ENCODE measurements at regions not wholly inside any gene's neighbourhood (a gene's known extent, or its start where the extent isn't known, plus 50 kb on each side); places are given as distances from the start of the nearest gene placed in this dataset.
A peak's percentile ranks its signal among the peaks of the same experiment; 100 is the strongest.
"Not testable (repeated sequence)": the region's sequence is repeated elsewhere in the genome, so short reads cannot be mapped to it uniquely, and the experiment has no call there.

- DNase-seq: peak; percentile 69
Observed at GRCh38 chr2:238521870-238522269, 95.1 kb downstream of the ASB1 start.

DNA sequence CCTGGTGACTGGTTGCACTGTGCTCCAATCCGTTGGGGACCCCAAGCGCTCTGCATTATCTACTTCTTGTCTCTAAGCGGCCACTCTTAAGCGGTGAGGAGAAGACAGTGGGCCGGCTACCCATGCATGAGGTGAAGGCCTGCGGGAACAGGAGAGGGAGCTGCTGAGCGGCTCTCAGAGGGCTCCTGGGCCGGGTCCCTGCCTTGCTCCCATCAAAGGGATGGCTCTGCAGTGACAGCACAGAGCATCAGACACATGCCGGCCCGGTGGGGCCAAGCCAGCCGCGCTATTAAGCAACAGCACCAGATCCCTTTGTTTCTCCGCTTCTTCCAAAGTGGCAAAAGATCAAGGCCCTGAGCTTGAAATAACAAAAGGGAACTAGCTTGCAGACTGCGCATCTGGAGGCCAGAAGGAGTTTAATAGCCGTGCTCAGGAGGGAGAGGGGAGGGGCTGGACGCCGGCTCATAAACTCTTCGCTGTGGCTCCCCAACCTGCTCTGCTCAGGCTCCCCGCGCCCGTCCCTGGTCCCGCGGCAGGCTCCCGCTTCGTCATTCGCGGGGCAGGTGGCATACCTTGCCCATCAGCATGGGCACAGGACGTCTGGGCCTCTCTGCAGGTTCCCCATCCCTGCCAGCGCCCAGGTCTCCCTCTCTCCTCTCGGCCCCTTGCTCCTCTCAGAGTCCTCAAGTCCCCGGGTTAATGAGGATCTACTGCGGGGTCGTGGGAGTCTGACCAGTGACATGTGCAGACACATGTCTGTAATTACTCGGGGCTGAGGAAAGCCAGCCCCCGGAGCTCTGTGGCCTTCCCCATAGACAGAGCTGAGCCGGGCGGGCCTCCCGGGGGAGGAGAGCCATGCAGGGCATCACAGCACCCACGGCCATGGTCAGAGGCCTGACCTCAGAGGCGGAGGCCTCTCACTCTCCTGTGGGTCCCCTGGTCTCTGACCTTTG is 96.7 kb downstream of the ASB1 start:
- peak; percentile 45 for DNase-seq

DNA sequence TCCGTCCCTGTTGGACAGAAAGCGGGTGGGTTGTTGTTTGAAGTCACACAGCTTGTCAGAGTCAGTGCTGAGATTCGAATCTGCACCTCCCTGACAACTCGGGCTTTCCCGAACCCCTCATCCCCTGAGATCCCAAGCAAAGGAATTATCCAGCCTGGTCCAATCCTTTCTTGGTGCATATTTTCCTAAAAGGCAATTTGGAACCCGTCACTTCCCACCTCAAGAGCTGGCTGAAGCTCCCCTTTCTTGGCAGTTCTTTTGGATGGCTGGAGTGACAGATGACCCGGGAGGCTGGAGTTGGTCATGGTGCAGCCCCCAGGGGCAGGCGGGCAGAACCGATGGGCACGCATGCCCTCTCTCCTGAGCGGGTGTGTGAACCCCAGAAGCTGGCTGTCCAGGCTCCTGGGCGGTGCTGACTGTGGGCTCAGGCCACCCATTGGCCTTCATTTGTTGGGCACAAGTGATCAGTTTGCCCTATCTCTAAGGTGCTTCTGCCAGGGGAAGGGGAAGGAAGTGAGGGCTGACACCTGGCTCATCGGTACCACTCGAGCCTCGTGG is 97.8 kb downstream of the ASB1 start:
- DNase-seq: no peak

DNA sequence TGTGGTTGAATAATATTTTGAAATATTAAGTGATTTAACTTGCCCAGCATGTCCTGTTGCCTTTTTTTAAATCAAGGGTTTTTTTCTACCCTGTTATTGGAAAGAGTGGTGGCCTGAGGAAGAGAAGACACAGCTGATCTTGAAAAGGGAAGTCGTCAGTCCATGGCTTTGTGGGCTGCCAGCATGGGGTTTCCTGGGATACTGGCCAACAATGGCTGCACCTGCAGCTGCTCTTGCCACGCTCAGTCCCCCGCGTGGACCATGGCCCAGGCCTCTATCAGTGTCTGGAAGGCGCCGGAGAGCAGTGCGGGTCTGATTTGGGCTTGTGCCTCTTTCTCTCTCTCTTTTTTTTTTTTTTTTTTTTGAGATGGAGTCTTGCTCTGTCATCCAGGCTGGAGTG is 99.3 kb downstream of the ASB1 start:
- no peak for DNase-seq

- no peak for DNase-seq
Observed at GRCh38 chr2:238527565-238527964, 100.8 kb downstream of the ASB1 start.

GRCh38 chr2:238528953-238529781 is 102.4 kb downstream of the ASB1 start:
- no peak for DNase-seq

- DNase-seq: not testable (repeated sequence)
Observed at GRCh38 chr2:238531017-238531645, 104.4 kb downstream of the ASB1 start.

DNA sequence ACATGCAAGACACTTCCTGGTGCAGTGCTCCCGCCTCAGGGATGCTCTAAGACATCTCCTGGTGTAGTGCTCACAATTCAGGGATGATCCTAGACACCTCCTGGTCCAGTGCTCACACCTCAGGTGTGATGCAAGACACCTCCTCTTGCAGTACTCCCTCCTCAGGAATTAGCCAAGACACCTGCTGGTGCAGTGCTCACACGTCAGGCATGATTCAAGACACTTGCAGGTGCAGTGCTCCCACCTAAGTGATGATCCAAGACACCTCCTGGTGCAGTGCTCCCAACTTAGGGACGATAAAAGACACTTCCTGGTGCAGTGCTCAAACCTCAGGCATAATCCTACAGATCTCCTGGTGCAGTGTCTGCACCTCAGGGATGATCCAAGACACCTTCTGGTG is 117.0 kb downstream of the ASB1 start:
- DNase-seq: not testable (repeated sequence)

- no peak for DNase-seq
Observed at GRCh38 chr2:238548902-238549462, 122.3 kb downstream of the ASB1 start.

DNA sequence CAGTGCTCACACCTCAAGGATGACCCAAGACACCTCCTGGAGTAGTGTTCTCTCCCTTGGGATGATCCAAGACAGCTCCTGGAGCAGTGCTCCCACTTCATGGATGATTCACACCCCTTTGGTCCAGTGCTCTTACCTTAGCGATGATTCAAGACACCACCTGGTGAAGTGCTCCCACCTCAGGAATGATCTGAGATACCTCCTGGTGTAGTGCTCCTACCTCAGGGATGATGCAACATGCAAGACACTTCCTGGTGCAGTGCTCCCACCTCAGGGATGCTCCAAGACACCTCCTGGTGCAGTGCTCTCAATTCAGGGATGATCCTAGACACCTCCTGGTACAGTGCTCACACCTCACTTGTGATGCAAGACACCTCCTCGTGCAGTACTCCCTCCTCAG is 123.1 kb downstream of the ASB1 start:
- DNase-seq: no peak

- DNase-seq: no peak
Observed at GRCh38 chr2:238551091-238551490, 124.4 kb downstream of the ASB1 start.

DNA sequence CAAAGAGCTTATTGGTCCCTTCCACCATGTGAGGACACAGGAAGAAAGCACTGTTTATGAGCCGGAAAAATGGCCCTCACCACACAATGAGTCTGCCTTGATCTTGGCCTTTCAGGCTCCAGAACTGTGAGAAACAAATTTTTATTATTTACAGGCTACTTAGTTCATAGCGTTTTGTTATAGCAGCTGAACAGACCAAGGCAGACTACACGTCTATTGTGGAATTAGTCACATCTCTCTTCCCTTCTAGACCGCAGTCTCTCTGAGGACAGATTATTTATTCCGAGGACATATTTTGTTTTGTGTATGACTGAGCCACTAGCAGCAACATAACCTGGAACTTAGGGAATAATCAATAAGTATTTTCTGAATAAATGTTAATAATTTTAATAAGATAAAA is 125.5 kb downstream of the ASB1 start:
- DNase-seq: no peak

DNA sequence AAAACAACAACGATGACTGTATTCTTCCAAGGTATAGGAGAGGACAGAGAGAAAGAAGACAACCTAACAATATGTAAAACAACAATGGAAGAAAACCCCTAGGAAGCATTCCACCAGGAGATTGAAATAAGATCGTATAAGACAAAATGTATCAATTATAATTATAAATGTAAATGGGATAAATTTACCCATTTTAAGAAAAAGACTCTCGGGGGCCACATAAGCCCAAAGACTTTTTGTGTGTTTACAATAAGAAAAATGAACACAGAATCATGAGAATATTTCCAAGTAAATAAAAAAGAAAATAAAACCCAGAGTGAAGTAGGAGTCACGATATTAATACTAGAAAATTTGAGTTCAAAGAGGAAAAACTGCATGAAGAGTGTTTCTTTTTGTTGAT is 126.4 kb downstream of the ASB1 start:
- no peak for DNase-seq

DNA sequence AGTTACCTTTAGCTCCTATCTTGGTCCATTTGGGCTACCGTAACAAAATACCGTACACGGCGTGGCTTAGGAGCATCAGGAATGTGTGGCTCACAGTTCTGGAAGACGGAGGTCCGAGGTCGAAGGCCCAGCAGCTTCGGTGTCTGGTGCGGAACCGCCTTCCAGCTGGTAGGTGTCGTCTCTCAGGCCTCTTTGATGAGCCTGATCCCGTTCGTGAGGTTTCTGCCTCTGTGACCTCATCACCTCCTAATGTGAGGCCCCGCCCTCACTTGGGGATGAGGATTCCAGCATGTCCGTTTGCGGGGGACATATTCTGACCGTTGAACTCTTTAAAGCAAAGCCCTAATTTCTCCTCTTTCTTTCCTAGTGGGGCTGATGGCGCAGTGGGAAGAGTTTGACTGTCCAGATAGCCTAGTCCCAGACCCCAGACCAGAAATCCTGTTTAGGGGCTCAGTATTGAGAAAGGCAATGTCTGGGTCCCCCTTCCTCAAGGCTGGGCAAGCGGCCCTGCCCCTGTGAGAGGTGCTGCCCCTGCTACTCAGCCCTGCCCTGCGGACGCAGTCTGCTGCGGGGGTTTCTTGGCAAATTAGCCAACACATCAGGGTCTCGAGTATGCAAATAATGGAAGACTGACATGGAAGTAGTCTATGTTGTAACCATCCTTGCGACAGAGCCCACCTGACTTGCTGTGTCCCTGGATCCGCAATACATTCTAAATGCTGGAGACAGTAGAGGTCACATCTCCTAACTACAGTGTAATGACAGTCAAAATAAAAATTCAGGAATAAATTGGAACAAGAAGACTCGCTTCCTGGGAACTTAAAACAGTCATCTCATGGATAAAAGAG is 128.0 kb downstream of the ASB1 start:
- no peak for DNase-seq

DNA sequence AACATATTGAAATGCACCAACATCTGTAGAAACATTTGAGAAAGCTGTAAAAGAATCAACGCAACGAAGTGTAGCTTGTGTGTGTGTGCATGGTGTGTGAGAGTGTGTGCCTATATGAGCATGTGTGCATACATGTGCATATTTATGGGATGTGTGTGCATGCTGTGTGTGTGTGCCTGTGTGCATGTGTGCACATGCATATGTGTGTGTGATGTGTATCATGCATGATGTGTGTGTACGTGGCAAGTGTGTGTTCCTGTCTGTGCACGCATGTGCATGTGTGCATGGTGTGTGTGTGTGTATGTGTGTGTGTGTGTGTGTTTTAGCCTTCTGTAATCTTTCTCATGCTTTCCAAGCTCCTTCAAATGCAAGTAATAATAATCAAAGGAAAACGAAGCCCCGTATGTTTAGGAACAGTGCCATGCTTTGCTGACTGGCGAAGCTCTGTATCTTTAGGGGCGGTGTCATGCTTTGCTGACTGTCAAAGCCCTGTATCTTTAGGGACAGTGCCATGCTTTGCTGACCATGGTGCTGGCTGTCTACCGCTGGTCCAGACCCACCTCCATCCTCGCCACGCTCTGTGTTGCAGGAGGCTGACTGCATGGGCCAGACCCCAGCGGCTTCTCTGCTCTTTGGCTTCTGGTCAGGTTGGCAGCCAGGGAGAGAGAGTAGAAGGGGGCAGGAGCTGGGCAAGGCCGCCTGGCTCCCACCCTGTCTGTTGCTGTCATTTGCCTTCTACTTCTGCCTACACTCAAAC is 129.2 kb downstream of the ASB1 start:
- no peak for DNase-seq

DNA sequence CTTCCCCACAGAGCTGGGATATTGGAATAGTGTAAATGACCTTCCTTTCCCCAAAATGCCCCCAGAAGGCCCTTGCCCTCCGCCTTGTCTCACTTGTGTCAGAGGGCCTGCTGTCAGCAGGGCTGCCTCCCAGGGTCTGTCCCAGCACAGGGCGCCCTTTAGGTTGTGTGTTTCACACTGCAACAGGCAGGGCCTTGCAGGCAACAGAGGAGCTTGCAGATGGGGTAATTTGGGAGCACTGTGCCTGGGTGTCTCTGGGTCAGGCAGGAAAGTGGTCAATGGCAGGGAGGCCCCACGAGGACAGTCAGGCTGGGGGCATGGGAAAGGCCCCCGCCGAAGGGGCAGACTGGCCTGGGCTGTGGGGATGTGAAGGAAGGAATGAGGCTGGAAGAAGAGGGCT is 130.7 kb downstream of the ASB1 start:
- DNase-seq: no peak

GRCh38 chr2:238557936-238558335 is 131.2 kb downstream of the ASB1 start:
- DNase-seq: no peak

GRCh38 chr2:238558456-238559099 is 131.9 kb downstream of the ASB1 start:
- no peak for DNase-seq

DNA sequence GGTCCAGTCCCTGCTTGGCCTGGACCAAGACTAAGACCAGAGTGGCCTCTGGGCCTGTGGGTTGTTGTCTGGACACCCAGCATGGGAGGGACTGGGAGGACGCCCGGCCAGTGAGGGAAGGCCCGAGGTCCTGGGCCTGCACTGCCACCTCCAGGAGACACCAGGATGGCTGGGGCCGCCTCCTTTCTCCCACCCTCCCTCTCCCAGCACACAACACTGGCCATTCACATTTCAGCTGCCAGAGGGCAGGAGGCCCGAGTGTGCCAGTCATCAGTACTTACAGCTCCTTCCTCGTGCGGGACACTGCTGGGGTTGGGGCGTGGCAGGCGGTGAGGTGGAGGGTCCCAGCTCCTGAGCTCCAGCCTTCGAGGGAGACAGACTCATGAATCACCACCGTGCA is 133.5 kb downstream of the ASB1 start:
- DNase-seq: no peak

DNA sequence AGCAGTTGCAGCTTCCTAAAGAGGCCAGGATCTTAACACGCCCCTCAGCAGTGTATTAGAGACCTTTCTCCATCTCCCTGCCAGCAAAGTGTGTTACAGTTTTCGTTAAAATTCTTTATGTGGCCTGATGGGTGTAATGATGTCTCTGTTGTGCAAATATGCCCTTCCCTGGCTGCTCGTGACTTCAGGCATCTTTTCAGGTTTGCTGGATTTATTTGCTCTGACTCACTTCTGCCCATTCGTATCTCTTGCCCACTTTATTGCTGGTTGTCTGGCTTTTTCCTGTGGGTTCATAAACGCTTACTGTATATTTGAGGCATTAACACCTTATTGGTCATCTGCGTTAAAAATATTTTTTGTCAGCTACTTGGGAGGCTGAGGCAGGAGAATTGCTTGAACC is 134.5 kb downstream of the ASB1 start:
- DNase-seq: no peak

- no peak for DNase-seq
Observed at GRCh38 chr2:238562446-238562845, 135.7 kb downstream of the ASB1 start.

Measured in NCI-H524 treated with DMSO at 0.1 percent for 48 hours (cell line).